GM23338 (cell line): ENCODE measurements at regions not wholly inside any gene's neighbourhood (a gene's known extent, or its start where the extent isn't known, plus 50 kb on each side); places are given as distances from the start of the nearest gene placed in this dataset.

Experiments
- ATAC-seq: fragments of 200-7000 bp; cut with Tn5 transposase; 3 replicates; pipeline ENCODE4 v1.9.1; 2020
- DNase-seq: peaks from one replicate; pipeline ENCODE4 v3.0.0-alpha.2; 2015; ENCODE audit warnings: low spot score
- H2AFZ ChIP-seq: fragments of 200-600 bp; sonication (generic); 2 replicates; pipeline ENCODE4 v1.8.0; 2016; ENCODE audit warnings: antibody characterized with exemption, mild to moderate bottlenecking, moderate library complexity
- H3F3A ChIP-seq: fragments of 200-600 bp; sonication (generic); replicated peaks from 2 replicates; pipeline ENCODE4 v1.8.0; 2017; ENCODE audit warnings: antibody characterized with exemption, mixed run types, low read depth
- H3K27ac ChIP-seq: fragments of 200-600 bp; sonication (generic); 2 replicates; pipeline ENCODE4 v1.6.1; 2016; ENCODE audit warnings: low read depth
- H3K27me3 ChIP-seq: fragments of 200-600 bp; sonication (generic); 2 replicates; pipeline ENCODE4 v1.8.0; 2016; ENCODE audit warnings: mild to moderate bottlenecking, mixed run types, moderate library complexity; ENCODE audit not compliant: insufficient read depth
- H3K36me3 ChIP-seq: fragments of 200-600 bp; sonication (generic); 2 replicates; pipeline ENCODE4 v1.8.0; 2016; ENCODE audit warnings: mild to moderate bottlenecking; ENCODE audit not compliant: insufficient read depth
- H3K4me1 ChIP-seq: fragments of 200-600 bp; sonication (generic); 2 replicates; pipeline ENCODE4 v1.8.0; 2016; ENCODE audit warnings: mild to moderate bottlenecking, moderate library complexity; ENCODE audit not compliant: insufficient read depth
- H3K4me2 ChIP-seq: fragments of 200-600 bp; sonication (generic); 2 replicates; pipeline ENCODE4 v1.7.1; 2017; ENCODE audit warnings: mixed run types
- H3K4me3 ChIP-seq: fragments of 200-600 bp; sonication (generic); 2 replicates; pipeline ENCODE4 v1.6.1; 2016; ENCODE audit warnings: mixed run types
- H3K79me2 ChIP-seq: fragments of 200-600 bp; sonication (generic); replicated peaks from 2 replicates; pipeline ENCODE4 v1.8.0; 2017; ENCODE audit warnings: mild to moderate bottlenecking; ENCODE audit not compliant: insufficient read depth
- H3K9me2 ChIP-seq: fragments of 200-600 bp; sonication (generic); 2 replicates; pipeline ENCODE4 v1.8.0; 2017; ENCODE audit not compliant: insufficient read depth
- H4K20me1 ChIP-seq: fragments of 200-600 bp; sonication (generic); replicated peaks from 2 replicates; pipeline ENCODE4 v1.8.0; 2017; ENCODE audit warnings: mild to moderate bottlenecking; ENCODE audit not compliant: insufficient read depth
- H3K27ac Mint-ChIP-seq: 2 replicates; pipeline ENCODE4 v1.8.0; 2020; ENCODE audit warnings: inconsistent platforms, mild to moderate bottlenecking, moderate library complexity, mixed read lengths
- H3K27me3 Mint-ChIP-seq: 3 replicates; pipeline ENCODE4 v1.8.0; 2022; ENCODE audit warnings: low read depth, mild to moderate bottlenecking, moderate library complexity, mixed read lengths, inconsistent platforms; ENCODE audit not compliant: insufficient read depth, poor library complexity
- H3K36me3 Mint-ChIP-seq: 3 replicates; pipeline ENCODE4 v1.8.0; 2021; ENCODE audit warnings: low read depth, mild to moderate bottlenecking, inconsistent platforms, moderate library complexity, mixed read lengths
- H3K4me1 Mint-ChIP-seq: 3 replicates; pipeline ENCODE4 v1.8.0; 2020; ENCODE audit warnings: mild to moderate bottlenecking, inconsistent platforms, mixed read lengths
- H3K4me3 Mint-ChIP-seq: 3 replicates; pipeline ENCODE4 v1.8.0; 2021; ENCODE audit warnings: moderate library complexity, mild to moderate bottlenecking, inconsistent platforms, mixed read lengths
- H3K9me3 Mint-ChIP-seq: 3 replicates; pipeline ENCODE4 v1.8.0; 2020; ENCODE audit warnings: moderate library complexity, mild to moderate bottlenecking, inconsistent platforms, mixed read lengths
- CTCF ChIP-seq, 2 experiments: fragments of 200-600 bp in 1 of 2; sonication (generic) in 1 of 2; conservative IDR thresholded peaks; 2 replicates each; pipeline versions ENCODE4 v1.5.1 to v1.6.1; 2016 to 2017; ENCODE audit warnings: antibody characterized with exemption in 2 of 2, low read depth in 2 of 2, mild to moderate bottlenecking in 2 of 2, moderate library complexity in 1 of 2
- EZH2phosphoT487 ChIP-seq: fragments of 200-600 bp; sonication (generic); IDR thresholded peaks from one replicate; pipeline ENCODE4 v1.8.1; 2018; ENCODE audit warnings: antibody characterized with exemption; ENCODE audit not compliant: unreplicated experiment
- JUNB ChIP-seq: IDR thresholded peaks from one replicate; pipeline ENCODE4 v1.6.1; 2016; ENCODE audit warnings: antibody characterized with exemption; ENCODE audit not compliant: unreplicated experiment
- ZNF114 ChIP-seq: fragments of 250-450 bp; sonication (Bioruptor Pico); IDR thresholded peaks from 2 replicates; pipeline ENCODE4 v1.5.0; 2020; ENCODE audit warnings: mild to moderate bottlenecking, moderate library complexity
- ZNF331 ChIP-seq: fragments of 250-450 bp; sonication (Bioruptor Pico); IDR thresholded peaks from 2 replicates; pipeline ENCODE4 v1.5.0; 2020; ENCODE audit warnings: low read depth, mild to moderate bottlenecking, moderate library complexity
- TF ChIP-seq, protein P1 (sequence below): fragments of 250-450 bp; sonication (Bioruptor Pico); IDR thresholded peaks from 2 replicates; pipeline ENCODE4 v1.5.0; 2020; ENCODE audit warnings: mild to moderate bottlenecking, moderate library complexity

- H3K4me3 Mint-ChIP-seq: no peak overlapping the region
- H3F3A ChIP-seq: no peaks in the 10 kb centered on the region
- H3K4me1 ChIP-seq: no peaks in the 10 kb centered on the region
- no peak overlapping the region for H3K4me3 ChIP-seq
- DNase-seq (no peak), ATAC-seq (no peak)
- TF ChIP-seq, protein P1, sequence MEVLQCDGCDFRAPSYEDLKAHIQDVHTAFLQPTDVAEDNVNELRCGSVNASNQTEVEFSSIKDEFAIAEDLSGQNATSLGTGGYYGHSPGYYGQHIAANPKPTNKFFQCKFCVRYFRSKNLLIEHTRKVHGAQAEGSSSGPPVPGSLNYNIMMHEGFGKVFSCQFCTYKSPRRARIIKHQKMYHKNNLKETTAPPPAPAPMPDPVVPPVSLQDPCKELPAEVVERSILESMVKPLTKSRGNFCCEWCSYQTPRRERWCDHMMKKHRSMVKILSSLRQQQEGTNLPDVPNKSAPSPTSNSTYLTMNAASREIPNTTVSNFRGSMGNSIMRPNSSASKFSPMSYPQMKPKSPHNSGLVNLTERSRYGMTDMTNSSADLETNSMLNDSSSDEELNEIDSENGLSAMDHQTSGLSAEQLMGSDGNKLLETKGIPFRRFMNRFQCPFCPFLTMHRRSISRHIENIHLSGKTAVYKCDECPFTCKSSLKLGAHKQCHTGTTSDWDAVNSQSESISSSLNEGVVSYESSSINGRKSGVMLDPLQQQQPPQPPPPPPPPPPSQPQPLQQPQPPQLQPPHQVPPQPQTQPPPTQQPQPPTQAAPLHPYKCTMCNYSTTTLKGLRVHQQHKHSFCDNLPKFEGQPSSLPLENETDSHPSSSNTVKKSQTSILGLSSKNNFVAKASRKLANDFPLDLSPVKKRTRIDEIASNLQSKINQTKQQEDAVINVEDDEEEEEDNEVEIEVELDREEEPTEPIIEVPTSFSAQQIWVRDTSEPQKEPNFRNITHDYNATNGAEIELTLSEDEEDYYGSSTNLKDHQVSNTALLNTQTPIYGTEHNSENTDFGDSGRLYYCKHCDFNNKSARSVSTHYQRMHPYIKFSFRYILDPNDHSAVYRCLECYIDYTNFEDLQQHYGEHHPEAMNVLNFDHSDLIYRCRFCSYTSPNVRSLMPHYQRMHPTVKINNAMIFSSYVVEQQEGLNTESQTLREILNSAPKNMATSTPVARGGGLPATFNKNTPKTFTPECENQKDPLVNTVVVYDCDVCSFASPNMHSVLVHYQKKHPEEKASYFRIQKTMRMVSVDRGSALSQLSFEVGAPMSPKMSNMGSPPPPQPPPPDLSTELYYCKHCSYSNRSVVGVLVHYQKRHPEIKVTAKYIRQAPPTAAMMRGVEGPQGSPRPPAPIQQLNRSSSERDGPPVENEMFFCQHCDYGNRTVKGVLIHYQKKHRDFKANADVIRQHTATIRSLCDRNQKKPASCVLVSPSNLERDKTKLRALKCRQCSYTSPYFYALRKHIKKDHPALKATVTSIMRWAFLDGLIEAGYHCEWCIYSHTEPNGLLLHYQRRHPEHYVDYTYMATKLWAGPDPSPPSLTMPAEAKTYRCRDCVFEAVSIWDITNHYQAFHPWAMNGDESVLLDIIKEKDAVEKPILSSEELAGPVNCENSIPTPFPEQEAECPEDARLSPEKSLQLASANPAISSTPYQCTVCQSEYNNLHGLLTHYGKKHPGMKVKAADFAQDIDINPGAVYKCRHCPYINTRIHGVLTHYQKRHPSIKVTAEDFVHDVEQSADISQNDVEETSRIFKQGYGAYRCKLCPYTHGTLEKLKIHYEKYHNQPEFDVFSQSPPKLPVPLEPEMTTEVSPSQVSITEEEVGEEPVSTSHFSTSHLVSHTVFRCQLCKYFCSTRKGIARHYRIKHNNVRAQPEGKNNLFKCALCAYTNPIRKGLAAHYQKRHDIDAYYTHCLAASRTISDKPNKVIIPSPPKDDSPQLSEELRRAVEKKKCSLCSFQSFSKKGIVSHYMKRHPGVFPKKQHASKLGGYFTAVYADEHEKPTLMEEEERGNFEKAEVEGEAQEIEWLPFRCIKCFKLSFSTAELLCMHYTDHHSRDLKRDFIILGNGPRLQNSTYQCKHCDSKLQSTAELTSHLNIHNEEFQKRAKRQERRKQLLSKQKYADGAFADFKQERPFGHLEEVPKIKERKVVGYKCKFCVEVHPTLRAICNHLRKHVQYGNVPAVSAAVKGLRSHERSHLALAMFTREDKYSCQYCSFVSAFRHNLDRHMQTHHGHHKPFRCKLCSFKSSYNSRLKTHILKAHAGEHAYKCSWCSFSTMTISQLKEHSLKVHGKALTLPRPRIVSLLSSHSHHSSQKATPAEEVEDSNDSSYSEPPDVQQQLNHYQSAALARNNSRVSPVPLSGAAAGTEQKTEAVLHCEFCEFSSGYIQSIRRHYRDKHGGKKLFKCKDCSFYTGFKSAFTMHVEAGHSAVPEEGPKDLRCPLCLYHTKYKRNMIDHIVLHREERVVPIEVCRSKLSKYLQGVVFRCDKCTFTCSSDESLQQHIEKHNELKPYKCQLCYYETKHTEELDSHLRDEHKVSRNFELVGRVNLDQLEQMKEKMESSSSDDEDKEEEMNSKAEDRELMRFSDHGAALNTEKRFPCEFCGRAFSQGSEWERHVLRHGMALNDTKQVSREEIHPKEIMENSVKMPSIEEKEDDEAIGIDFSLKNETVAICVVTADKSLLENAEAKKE (CRISPR knock-in tag): no peak
- TF ChIP-seq CTCF (conservative IDR thresholded peaks at IDR 0.05; ENCODE audit: low read depth in 2 of 2) (no peak), ZNF331 (CRISPR knock-in tag) (no peak), ZNF114 (no peak), EZH2phosphoT487 (no peak), JUNB (no peak)
- H3K27me3 ChIP-seq: no peaks in the 10 kb centered on the region
- no peaks in the 10 kb centered on the region for H3K27me3 Mint-ChIP-seq
- no peak overlapping the region for H3K4me2 ChIP-seq
- no peaks in the 10 kb centered on the region for H3K4me1 Mint-ChIP-seq
- H3K9me3 Mint-ChIP-seq: no peaks in the 10 kb centered on the region
- H4K20me1 ChIP-seq: no peaks in the 10 kb centered on the region
- H3K9me2 ChIP-seq: no peaks in the 10 kb centered on the region
- H3K27ac Mint-ChIP-seq: no peak overlapping the region
- H3K36me3 Mint-ChIP-seq: no peaks in the 10 kb centered on the region
- no peak overlapping the region for H3K27ac ChIP-seq
- H3K36me3 ChIP-seq: no peaks in the 10 kb centered on the region
- H2AFZ ChIP-seq: no peak overlapping the region
- no peaks in the 10 kb centered on the region for H3K79me2 ChIP-seq
Observed at GRCh38 chr1:104973516-104973915, 1223.8 kb downstream of the AMY1C start.
